MM.1S (cell line): ENCODE measurements at regions not wholly inside any gene's neighbourhood (a gene's known extent, or its start where the extent isn't known, plus 50 kb on each side); places are given as distances from the start of the nearest gene placed in this dataset.

Experiments used
- EZH2 ChIP-seq: fragments of 300-600 bp; sonication (generic); optimal IDR thresholded peaks from 2 replicates; pipeline ENCODE3; 2017; ENCODE audit warnings: low read depth, mild to moderate bottlenecking, antibody characterized with exemption, low read length, mixed read lengths
- TF ChIP-seq, protein P1 (sequence below): fragments of 300-600 bp; sonication (generic); IDR thresholded peaks from 2 replicates; pipeline ENCODE4 v1.5.1; 2016; ENCODE audit warnings: antibody characterized with exemption, low read length, mixed read lengths

DNA sequence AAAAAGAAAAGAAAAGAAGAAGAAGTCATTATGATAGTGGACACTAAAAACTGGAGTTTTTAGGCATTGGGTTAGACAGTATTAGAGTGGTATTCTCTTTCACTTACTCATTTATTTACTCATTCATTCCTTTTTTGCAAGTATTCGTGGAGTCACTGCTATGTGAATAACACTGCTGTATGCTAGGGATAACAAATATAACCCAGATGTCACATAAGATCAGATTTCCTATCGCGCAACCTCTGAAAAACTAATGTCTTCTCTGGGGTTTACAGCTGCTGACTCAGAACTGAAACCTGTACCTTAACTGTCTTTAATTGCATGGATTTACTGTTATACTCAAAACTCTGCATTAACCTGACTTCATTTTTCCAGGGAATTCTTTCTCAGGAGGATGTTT lies 353.7 kb downstream of the LRIG3 start:
- TF ChIP-seq, protein P1, sequence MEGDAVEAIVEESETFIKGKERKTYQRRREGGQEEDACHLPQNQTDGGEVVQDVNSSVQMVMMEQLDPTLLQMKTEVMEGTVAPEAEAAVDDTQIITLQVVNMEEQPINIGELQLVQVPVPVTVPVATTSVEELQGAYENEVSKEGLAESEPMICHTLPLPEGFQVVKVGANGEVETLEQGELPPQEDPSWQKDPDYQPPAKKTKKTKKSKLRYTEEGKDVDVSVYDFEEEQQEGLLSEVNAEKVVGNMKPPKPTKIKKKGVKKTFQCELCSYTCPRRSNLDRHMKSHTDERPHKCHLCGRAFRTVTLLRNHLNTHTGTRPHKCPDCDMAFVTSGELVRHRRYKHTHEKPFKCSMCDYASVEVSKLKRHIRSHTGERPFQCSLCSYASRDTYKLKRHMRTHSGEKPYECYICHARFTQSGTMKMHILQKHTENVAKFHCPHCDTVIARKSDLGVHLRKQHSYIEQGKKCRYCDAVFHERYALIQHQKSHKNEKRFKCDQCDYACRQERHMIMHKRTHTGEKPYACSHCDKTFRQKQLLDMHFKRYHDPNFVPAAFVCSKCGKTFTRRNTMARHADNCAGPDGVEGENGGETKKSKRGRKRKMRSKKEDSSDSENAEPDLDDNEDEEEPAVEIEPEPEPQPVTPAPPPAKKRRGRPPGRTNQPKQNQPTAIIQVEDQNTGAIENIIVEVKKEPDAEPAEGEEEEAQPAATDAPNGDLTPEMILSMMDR = no peak
- TF ChIP-seq EZH2 = no peak
